Hematopoietic multipotent progenitor cell treated with erythropoietin and hydrocortisone succinate and interleukin-3 and kit ligand, for 17 days (in vitro differentiated cells): ENCODE measurements at regions not wholly inside any gene's neighbourhood (a gene's known extent, or its start where the extent isn't known, plus 50 kb on each side); places are given as distances from the start of the nearest gene placed in this dataset.
"Not testable (repeated sequence)": the region's sequence is repeated elsewhere in the genome, so short reads cannot be mapped to it uniquely, and the experiment has no call there.

Experiments used
- DNase-seq: peaks from one replicate; pipeline ENCODE4 v3.0.0-alpha.2; 2015; ENCODE audit warnings: low spot score

GRCh38 chr12:58654021-58654420, 266.3 kb downstream of the LRIG3 start:
- DNase-seq = no peak

- no peak for DNase-seq
These were observed 264.9 kb downstream of the LRIG3 start for GRCh38 chr12:58655375-58655774.

- no peak for DNase-seq
These were observed 263.9 kb downstream of the LRIG3 start for GRCh38 chr12:58656254-58657009.

- DNase-seq = no peak
These were observed 263.1 kb downstream of the LRIG3 start for GRCh38 chr12:58657190-58657589.

GRCh38 chr12:58665375-58665774, 254.9 kb downstream of the LRIG3 start:
- no peak for DNase-seq

GRCh38 chr12:58668233-58668632, 252.1 kb downstream of the LRIG3 start:
- DNase-seq = no peak

GRCh38 chr12:58668871-58669270, 251.4 kb downstream of the LRIG3 start:
- no peak for DNase-seq

GRCh38 chr12:58670623-58671022, 249.7 kb downstream of the LRIG3 start:
- DNase-seq = no peak

- DNase-seq = no peak
These were observed 249.1 kb downstream of the LRIG3 start for GRCh38 chr12:58671196-58671595.

GRCh38 chr12:58673021-58673420, 247.3 kb downstream of the LRIG3 start:
- no peak for DNase-seq

- not testable (repeated sequence) for DNase-seq
These were observed 242.5 kb downstream of the LRIG3 start for GRCh38 chr12:58677833-58678232.

GRCh38 chr12:58678753-58679152, 241.6 kb downstream of the LRIG3 start:
- DNase-seq = no peak

- no peak for DNase-seq
These were observed 238.6 kb downstream of the LRIG3 start for GRCh38 chr12:58681730-58682129.

GRCh38 chr12:58695263-58695662, 225.0 kb downstream of the LRIG3 start:
- DNase-seq = no peak

GRCh38 chr12:58701536-58701935, 218.8 kb downstream of the LRIG3 start:
- no peak for DNase-seq

- DNase-seq = no peak
These were observed 216.4 kb downstream of the LRIG3 start for GRCh38 chr12:58703866-58704265.

- not testable (repeated sequence) for DNase-seq
These were observed 215.5 kb downstream of the LRIG3 start for GRCh38 chr12:58704770-58705169.

- DNase-seq = no peak
These were observed 209.4 kb downstream of the LRIG3 start for GRCh38 chr12:58710901-58711300.

- no peak for DNase-seq
These were observed 208.3 kb downstream of the LRIG3 start for GRCh38 chr12:58711974-58712373.

- DNase-seq = no peak
These were observed 207.3 kb downstream of the LRIG3 start for GRCh38 chr12:58712976-58713375.

- DNase-seq = no peak
These were observed 201.1 kb downstream of the LRIG3 start for GRCh38 chr12:58719161-58719560.

GRCh38 chr12:58720421-58720820, 199.9 kb downstream of the LRIG3 start:
- no peak for DNase-seq

GRCh38 chr12:58725400-58726105, 194.8 kb downstream of the LRIG3 start:
- no peak for DNase-seq

GRCh38 chr12:58727521-58727920, 192.8 kb downstream of the LRIG3 start:
- no peak for DNase-seq
